GM23338 (cell line): ENCODE measurements at regions not wholly inside any gene's neighbourhood (a gene's known extent, or its start where the extent isn't known, plus 50 kb on each side); places are given as distances from the start of the nearest gene placed in this dataset.
A peak's percentile ranks its signal among the peaks of the same experiment; 100 is the strongest.

Experiments used
- ATAC-seq: fragments of 200-7000 bp; cut with Tn5 transposase; 3 replicates; pipeline ENCODE4 v1.9.1; 2020
- DNase-seq: peaks from one replicate; pipeline ENCODE4 v3.0.0-alpha.2; 2015; ENCODE audit warnings: low spot score
- H2AFZ ChIP-seq: fragments of 200-600 bp; sonication (generic); 2 replicates; pipeline ENCODE4 v1.8.0; 2016; ENCODE audit warnings: antibody characterized with exemption, mild to moderate bottlenecking, moderate library complexity
- H3F3A ChIP-seq: fragments of 200-600 bp; sonication (generic); replicated peaks from 2 replicates; pipeline ENCODE4 v1.8.0; 2017; ENCODE audit warnings: antibody characterized with exemption, mixed run types, low read depth
- H3K27ac ChIP-seq: fragments of 200-600 bp; sonication (generic); 2 replicates; pipeline ENCODE4 v1.6.1; 2016; ENCODE audit warnings: low read depth
- H3K27me3 ChIP-seq: fragments of 200-600 bp; sonication (generic); 2 replicates; pipeline ENCODE4 v1.8.0; 2016; ENCODE audit warnings: mild to moderate bottlenecking, mixed run types, moderate library complexity; ENCODE audit not compliant: insufficient read depth
- H3K36me3 ChIP-seq: fragments of 200-600 bp; sonication (generic); 2 replicates; pipeline ENCODE4 v1.8.0; 2016; ENCODE audit warnings: mild to moderate bottlenecking; ENCODE audit not compliant: insufficient read depth
- H3K4me1 ChIP-seq: fragments of 200-600 bp; sonication (generic); 2 replicates; pipeline ENCODE4 v1.8.0; 2016; ENCODE audit warnings: mild to moderate bottlenecking, moderate library complexity; ENCODE audit not compliant: insufficient read depth
- H3K4me2 ChIP-seq: fragments of 200-600 bp; sonication (generic); 2 replicates; pipeline ENCODE4 v1.7.1; 2017; ENCODE audit warnings: mixed run types
- H3K4me3 ChIP-seq: fragments of 200-600 bp; sonication (generic); 2 replicates; pipeline ENCODE4 v1.6.1; 2016; ENCODE audit warnings: mixed run types
- H3K79me2 ChIP-seq: fragments of 200-600 bp; sonication (generic); replicated peaks from 2 replicates; pipeline ENCODE4 v1.8.0; 2017; ENCODE audit warnings: mild to moderate bottlenecking; ENCODE audit not compliant: insufficient read depth
- H3K9me2 ChIP-seq: fragments of 200-600 bp; sonication (generic); 2 replicates; pipeline ENCODE4 v1.8.0; 2017; ENCODE audit not compliant: insufficient read depth
- H4K20me1 ChIP-seq: fragments of 200-600 bp; sonication (generic); replicated peaks from 2 replicates; pipeline ENCODE4 v1.8.0; 2017; ENCODE audit warnings: mild to moderate bottlenecking; ENCODE audit not compliant: insufficient read depth
- H3K27ac Mint-ChIP-seq: 2 replicates; pipeline ENCODE4 v1.8.0; 2020; ENCODE audit warnings: inconsistent platforms, mild to moderate bottlenecking, moderate library complexity, mixed read lengths
- H3K27me3 Mint-ChIP-seq: 3 replicates; pipeline ENCODE4 v1.8.0; 2022; ENCODE audit warnings: low read depth, mild to moderate bottlenecking, moderate library complexity, mixed read lengths, inconsistent platforms; ENCODE audit not compliant: insufficient read depth, poor library complexity
- H3K36me3 Mint-ChIP-seq: 3 replicates; pipeline ENCODE4 v1.8.0; 2021; ENCODE audit warnings: low read depth, mild to moderate bottlenecking, inconsistent platforms, moderate library complexity, mixed read lengths
- H3K4me1 Mint-ChIP-seq: 3 replicates; pipeline ENCODE4 v1.8.0; 2020; ENCODE audit warnings: mild to moderate bottlenecking, inconsistent platforms, mixed read lengths
- H3K4me3 Mint-ChIP-seq: 3 replicates; pipeline ENCODE4 v1.8.0; 2021; ENCODE audit warnings: moderate library complexity, mild to moderate bottlenecking, inconsistent platforms, mixed read lengths
- H3K9me3 Mint-ChIP-seq: 3 replicates; pipeline ENCODE4 v1.8.0; 2020; ENCODE audit warnings: moderate library complexity, mild to moderate bottlenecking, inconsistent platforms, mixed read lengths
- CREB1 ChIP-seq: fragments of 250-450 bp; sonication (Bioruptor Pico); IDR thresholded peaks from 2 replicates; pipeline ENCODE4 v1.5.0; 2020; ENCODE audit warnings: low read depth, mild to moderate bottlenecking, moderate library complexity
- ETS1 ChIP-seq: IDR thresholded peaks from 2 replicates; pipeline ENCODE4 v1.6.1; 2016; ENCODE audit warnings: antibody characterized with exemption
- EZH2 ChIP-seq: fragments of 200-600 bp; sonication (generic); IDR thresholded peaks from one replicate; pipeline ENCODE4 v1.8.0; 2017; ENCODE audit warnings: antibody characterized with exemption, mild to moderate bottlenecking, low read depth; ENCODE audit not compliant: unreplicated experiment
- EZH2phosphoT487 ChIP-seq: fragments of 200-600 bp; sonication (generic); IDR thresholded peaks from one replicate; pipeline ENCODE4 v1.8.1; 2018; ENCODE audit warnings: antibody characterized with exemption; ENCODE audit not compliant: unreplicated experiment
- JUNB ChIP-seq: IDR thresholded peaks from one replicate; pipeline ENCODE4 v1.6.1; 2016; ENCODE audit warnings: antibody characterized with exemption; ENCODE audit not compliant: unreplicated experiment
- NANOG ChIP-seq: IDR thresholded peaks from 2 replicates; pipeline ENCODE4 v1.6.1; 2016; ENCODE audit warnings: antibody characterized with exemption, borderline replicate concordance
- POLR2AphosphoS5 ChIP-seq: IDR thresholded peaks from 2 replicates; pipeline ENCODE4 v1.6.1; 2016; ENCODE audit warnings: antibody characterized with exemption, low read depth
- REST ChIP-seq: IDR thresholded peaks from one replicate; pipeline ENCODE4 v1.6.1; 2018; ENCODE audit warnings: antibody characterized with exemption; ENCODE audit not compliant: unreplicated experiment
- STAT1 ChIP-seq: IDR thresholded peaks from one replicate; pipeline ENCODE4 v1.6.1; 2016; ENCODE audit warnings: antibody characterized with exemption; ENCODE audit not compliant: unreplicated experiment
- ZNF114 ChIP-seq: fragments of 250-450 bp; sonication (Bioruptor Pico); IDR thresholded peaks from 2 replicates; pipeline ENCODE4 v1.5.0; 2020; ENCODE audit warnings: mild to moderate bottlenecking, moderate library complexity
- TF ChIP-seq, protein P1 (sequence below): fragments of 250-450 bp; sonication (Bioruptor Pico); IDR thresholded peaks from 2 replicates; pipeline ENCODE4 v1.5.0; 2020; ENCODE audit warnings: mild to moderate bottlenecking, moderate library complexity
- TF ChIP-seq, protein P2 (sequence below), 2 experiments: fragments of 200-600 bp in 1 of 2; sonication (generic) in 1 of 2; conservative IDR thresholded peaks; 2 replicates each; pipeline versions ENCODE4 v1.5.1 to v1.6.1; 2016 to 2017; ENCODE audit warnings: antibody characterized with exemption in 2 of 2, low read depth in 2 of 2, mild to moderate bottlenecking in 2 of 2, moderate library complexity in 1 of 2

- Mint-ChIP-seq H3K27ac (no peak overlapping the region), H3K9me3 (no peaks in the 10 kb centered on the region), H3K36me3 (no peaks in the 10 kb centered on the region), H3K4me1 (no peaks in the 10 kb centered on the region), H3K27me3 (no peaks in the 10 kb centered on the region), H3K4me3 (no peak overlapping the region)
- no peaks in the 10 kb centered on the region for H4K20me1 ChIP-seq
- no peak overlapping the region for H3K4me2 ChIP-seq
- H3K27me3 ChIP-seq: no peaks in the 10 kb centered on the region
- H3K9me2 ChIP-seq: no peaks in the 10 kb centered on the region; the same call in 1 of the 2 replicates
- H3K27ac ChIP-seq: no peak overlapping the region
- H3K79me2 ChIP-seq: no peaks in the 10 kb centered on the region
- ATAC-seq: peak; percentile 40; the same call in 2 of the 3 replicates
- H3K4me1 ChIP-seq: no peaks in the 10 kb centered on the region
- no peaks in the 10 kb centered on the region for H3F3A ChIP-seq
- no peak for DNase-seq
- no peak overlapping the region for H3K4me3 ChIP-seq
- H3K36me3 ChIP-seq: no peaks in the 10 kb centered on the region
- no peak for TF ChIP-seq REST
- no peak for TF ChIP-seq NANOG
- no peak for TF ChIP-seq STAT1
- no peak for TF ChIP-seq EZH2phosphoT487
- no peak for TF ChIP-seq ZNF114
- no peak for TF ChIP-seq JUNB
- TF ChIP-seq CREB1 (CRISPR knock-in tag): no peak
- no peak for TF ChIP-seq EZH2
- no peak for TF ChIP-seq ETS1
- TF ChIP-seq, protein P1, sequence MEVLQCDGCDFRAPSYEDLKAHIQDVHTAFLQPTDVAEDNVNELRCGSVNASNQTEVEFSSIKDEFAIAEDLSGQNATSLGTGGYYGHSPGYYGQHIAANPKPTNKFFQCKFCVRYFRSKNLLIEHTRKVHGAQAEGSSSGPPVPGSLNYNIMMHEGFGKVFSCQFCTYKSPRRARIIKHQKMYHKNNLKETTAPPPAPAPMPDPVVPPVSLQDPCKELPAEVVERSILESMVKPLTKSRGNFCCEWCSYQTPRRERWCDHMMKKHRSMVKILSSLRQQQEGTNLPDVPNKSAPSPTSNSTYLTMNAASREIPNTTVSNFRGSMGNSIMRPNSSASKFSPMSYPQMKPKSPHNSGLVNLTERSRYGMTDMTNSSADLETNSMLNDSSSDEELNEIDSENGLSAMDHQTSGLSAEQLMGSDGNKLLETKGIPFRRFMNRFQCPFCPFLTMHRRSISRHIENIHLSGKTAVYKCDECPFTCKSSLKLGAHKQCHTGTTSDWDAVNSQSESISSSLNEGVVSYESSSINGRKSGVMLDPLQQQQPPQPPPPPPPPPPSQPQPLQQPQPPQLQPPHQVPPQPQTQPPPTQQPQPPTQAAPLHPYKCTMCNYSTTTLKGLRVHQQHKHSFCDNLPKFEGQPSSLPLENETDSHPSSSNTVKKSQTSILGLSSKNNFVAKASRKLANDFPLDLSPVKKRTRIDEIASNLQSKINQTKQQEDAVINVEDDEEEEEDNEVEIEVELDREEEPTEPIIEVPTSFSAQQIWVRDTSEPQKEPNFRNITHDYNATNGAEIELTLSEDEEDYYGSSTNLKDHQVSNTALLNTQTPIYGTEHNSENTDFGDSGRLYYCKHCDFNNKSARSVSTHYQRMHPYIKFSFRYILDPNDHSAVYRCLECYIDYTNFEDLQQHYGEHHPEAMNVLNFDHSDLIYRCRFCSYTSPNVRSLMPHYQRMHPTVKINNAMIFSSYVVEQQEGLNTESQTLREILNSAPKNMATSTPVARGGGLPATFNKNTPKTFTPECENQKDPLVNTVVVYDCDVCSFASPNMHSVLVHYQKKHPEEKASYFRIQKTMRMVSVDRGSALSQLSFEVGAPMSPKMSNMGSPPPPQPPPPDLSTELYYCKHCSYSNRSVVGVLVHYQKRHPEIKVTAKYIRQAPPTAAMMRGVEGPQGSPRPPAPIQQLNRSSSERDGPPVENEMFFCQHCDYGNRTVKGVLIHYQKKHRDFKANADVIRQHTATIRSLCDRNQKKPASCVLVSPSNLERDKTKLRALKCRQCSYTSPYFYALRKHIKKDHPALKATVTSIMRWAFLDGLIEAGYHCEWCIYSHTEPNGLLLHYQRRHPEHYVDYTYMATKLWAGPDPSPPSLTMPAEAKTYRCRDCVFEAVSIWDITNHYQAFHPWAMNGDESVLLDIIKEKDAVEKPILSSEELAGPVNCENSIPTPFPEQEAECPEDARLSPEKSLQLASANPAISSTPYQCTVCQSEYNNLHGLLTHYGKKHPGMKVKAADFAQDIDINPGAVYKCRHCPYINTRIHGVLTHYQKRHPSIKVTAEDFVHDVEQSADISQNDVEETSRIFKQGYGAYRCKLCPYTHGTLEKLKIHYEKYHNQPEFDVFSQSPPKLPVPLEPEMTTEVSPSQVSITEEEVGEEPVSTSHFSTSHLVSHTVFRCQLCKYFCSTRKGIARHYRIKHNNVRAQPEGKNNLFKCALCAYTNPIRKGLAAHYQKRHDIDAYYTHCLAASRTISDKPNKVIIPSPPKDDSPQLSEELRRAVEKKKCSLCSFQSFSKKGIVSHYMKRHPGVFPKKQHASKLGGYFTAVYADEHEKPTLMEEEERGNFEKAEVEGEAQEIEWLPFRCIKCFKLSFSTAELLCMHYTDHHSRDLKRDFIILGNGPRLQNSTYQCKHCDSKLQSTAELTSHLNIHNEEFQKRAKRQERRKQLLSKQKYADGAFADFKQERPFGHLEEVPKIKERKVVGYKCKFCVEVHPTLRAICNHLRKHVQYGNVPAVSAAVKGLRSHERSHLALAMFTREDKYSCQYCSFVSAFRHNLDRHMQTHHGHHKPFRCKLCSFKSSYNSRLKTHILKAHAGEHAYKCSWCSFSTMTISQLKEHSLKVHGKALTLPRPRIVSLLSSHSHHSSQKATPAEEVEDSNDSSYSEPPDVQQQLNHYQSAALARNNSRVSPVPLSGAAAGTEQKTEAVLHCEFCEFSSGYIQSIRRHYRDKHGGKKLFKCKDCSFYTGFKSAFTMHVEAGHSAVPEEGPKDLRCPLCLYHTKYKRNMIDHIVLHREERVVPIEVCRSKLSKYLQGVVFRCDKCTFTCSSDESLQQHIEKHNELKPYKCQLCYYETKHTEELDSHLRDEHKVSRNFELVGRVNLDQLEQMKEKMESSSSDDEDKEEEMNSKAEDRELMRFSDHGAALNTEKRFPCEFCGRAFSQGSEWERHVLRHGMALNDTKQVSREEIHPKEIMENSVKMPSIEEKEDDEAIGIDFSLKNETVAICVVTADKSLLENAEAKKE (CRISPR knock-in tag): no peak
- no peak for TF ChIP-seq POLR2AphosphoS5
- TF ChIP-seq, protein P2, sequence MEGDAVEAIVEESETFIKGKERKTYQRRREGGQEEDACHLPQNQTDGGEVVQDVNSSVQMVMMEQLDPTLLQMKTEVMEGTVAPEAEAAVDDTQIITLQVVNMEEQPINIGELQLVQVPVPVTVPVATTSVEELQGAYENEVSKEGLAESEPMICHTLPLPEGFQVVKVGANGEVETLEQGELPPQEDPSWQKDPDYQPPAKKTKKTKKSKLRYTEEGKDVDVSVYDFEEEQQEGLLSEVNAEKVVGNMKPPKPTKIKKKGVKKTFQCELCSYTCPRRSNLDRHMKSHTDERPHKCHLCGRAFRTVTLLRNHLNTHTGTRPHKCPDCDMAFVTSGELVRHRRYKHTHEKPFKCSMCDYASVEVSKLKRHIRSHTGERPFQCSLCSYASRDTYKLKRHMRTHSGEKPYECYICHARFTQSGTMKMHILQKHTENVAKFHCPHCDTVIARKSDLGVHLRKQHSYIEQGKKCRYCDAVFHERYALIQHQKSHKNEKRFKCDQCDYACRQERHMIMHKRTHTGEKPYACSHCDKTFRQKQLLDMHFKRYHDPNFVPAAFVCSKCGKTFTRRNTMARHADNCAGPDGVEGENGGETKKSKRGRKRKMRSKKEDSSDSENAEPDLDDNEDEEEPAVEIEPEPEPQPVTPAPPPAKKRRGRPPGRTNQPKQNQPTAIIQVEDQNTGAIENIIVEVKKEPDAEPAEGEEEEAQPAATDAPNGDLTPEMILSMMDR (conservative IDR thresholded peaks at IDR 0.05; ENCODE audit: low read depth in 2 of 2): no peak
- no peak overlapping the region for H2AFZ ChIP-seq
Measured at GRCh38 chr14:48504921-48505320, 829.5 kb upstream of the MDGA2 start.
